HG03066 (cell line): ENCODE measurements at regions not wholly inside any gene's neighbourhood (a gene's known extent, or its start where the extent isn't known, plus 50 kb on each side); places are given as distances from the start of the nearest gene placed in this dataset.
"Not testable (repeated sequence)": the region's sequence is repeated elsewhere in the genome, so short reads cannot be mapped to it uniquely, and the experiment has no call there.

Source experiments
- ATAC-seq: cut with Tn5 transposase; IDR thresholded peaks from one replicate; pipeline ENCODE4 v1.9.1; 2021; ENCODE audit warnings: low read depth; ENCODE audit not compliant: unreplicated experiment

DNA sequence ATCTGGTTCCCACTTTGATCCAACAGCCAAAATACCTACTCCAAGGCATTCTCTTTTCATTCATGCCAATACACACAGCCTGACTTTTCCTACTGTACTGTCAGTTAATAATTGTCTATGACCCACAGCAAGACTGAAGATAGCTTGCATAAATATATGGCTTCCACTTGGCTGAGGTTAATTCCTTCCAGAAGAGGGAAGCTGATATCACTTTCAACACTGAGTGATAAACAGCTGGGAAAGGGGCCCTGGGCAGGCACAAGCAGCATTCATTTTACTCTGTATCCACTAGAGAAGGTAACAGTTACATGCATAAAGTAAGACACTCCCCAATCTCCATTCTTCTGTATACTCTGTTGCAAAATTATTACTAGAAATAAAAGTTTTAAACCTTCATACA, 200.2 kb upstream of the UGT8 start:
- ATAC-seq, result no peak

GRCh38 chr4:114399105-114399504, 199.5 kb upstream of the UGT8 start:
- ATAC-seq, result no peak

- ATAC-seq, result no peak
These were observed 198.1 kb upstream of the UGT8 start for GRCh38 chr4:114400531-114400930.

DNA sequence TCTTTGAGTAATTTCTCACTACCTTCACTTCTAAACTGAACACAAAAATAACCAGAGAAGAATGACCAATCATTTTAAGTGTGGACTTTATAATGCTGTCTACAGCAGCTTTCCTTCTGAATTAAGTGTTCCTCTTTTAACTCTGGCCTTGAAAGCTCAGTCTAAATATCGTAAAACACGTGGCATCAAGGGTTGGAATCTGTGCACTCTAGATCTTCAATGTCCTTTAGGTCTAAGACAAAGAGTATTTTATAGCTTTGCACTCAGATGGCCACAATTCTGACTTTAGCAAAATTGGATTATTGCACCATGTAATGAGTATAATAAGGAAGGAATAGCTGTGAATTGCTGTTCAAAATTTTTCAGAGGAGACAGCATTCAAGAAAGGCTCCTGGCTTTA, 197.1 kb upstream of the UGT8 start:
- no peak for ATAC-seq

GRCh38 chr4:114417214-114417613, 181.4 kb upstream of the UGT8 start:
- no peak for ATAC-seq

DNA sequence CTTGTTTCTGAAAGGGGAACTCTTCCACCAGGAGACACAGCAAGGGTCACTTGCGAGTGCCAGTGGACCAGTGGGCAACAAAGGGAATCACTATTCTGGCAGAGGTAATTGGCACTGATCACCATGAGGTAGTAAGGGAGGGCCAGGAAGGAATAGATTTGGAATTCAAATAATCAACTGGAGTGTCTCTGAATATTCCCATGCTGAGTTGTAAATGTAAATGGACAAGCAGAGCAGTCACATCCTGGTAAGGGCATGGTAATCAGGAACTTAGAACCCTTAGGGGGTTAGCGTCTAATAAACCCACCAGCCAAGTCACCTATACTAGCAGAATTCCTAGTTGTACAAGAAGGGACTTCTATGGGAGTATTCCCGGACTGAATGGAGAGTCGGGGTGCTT, 178.5 kb upstream of the UGT8 start:
- no peak for ATAC-seq

DNA sequence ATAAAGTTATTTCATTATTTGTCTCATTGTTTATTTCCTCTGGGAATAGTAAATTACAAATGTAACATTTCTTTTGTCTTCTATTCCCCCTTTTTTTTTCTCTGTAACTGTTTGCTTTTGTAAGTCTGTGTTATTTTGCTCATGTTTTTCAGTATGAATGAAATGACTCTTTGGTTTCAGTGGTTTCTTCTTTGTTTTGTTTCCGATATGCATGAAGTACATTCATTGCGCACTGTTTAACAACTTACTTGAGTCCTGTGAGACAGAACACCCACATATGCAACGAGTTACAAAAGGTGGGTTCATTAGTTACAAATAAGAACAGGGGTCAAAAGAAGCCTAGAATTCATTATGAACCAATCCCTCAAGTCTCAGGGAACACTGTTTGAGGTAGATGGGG, 175.0 kb upstream of the UGT8 start:
- ATAC-seq, result peak; percentile 97

GRCh38 chr4:114435116-114435515, 163.5 kb upstream of the UGT8 start:
- ATAC-seq, result no peak

GRCh38 chr4:114442856-114443255, 155.8 kb upstream of the UGT8 start:
- ATAC-seq, result no peak

DNA sequence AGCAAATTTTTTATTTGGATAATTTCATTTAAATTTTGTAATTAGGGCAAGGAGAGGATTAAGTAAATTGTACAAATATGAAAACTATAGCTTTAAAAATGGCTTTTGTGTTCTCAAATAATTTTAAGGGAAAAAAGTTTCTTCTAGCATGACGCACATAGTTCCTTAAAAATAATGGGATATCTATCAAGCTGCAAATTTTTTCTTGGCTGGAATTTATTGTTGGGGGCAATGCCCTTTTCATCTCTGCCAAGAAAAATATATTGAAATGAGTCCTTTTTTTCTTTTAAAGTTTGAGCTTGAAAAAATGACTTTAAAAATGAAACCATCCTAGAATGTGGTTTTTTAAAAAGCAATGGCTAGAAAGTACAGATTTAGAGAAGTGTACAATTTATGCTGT, 154.4 kb upstream of the UGT8 start:
- no peak for ATAC-seq

DNA sequence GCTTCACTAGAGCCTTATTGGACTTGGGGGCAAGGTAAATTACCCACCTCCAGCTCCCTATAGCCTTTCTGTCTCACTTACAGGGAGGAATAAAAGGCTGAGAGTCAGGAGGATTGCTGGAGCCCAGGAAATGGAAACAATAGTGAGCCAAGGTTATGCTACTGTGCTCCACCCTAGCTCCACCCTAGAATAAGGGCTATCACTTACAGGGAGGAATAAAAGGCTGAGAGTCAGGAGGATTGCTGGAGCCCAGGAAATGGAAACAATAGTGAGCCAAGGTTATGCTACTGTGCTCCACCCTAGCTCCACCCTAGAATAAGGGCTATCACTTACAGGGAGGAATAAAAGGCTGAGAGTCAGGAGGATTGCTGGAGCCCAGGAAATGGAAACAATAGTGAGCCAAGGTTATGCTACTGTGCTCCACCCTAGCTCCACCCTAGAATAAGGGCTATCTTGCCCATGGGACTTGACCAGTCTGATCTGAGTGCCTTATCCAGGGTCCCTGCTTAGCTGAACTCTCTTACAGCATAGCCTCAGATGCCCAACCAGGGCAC, 150.6 kb upstream of the UGT8 start:
- not testable (repeated sequence) for ATAC-seq

GRCh38 chr4:114458728-114459127, 139.9 kb upstream of the UGT8 start:
- no peak for ATAC-seq

GRCh38 chr4:114464726-114465272, 133.8 kb upstream of the UGT8 start:
- no peak for ATAC-seq

DNA sequence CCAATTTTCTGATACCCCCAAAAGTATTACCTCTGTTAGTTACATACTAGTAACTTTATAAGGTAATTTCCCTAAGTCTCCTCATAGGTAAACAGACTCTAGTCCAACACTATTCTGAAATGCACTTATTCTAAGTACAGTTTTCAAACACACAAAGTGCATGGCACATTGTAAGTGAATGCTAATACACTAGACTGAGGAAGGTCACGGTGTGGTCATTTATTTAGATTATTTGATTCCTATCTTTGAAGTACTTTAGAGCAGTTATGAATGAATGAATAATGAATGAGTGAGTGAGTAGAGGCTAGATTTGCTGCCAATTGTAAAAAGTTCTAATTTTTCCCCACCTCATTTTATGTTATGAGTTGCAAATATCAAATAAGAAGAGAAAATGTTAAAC, 132.8 kb upstream of the UGT8 start:
- no peak for ATAC-seq

GRCh38 chr4:114466299-114466698, 132.3 kb upstream of the UGT8 start:
- ATAC-seq, result no peak

GRCh38 chr4:114472269-114473032, 126.2 kb upstream of the UGT8 start:
- ATAC-seq, result no peak

DNA sequence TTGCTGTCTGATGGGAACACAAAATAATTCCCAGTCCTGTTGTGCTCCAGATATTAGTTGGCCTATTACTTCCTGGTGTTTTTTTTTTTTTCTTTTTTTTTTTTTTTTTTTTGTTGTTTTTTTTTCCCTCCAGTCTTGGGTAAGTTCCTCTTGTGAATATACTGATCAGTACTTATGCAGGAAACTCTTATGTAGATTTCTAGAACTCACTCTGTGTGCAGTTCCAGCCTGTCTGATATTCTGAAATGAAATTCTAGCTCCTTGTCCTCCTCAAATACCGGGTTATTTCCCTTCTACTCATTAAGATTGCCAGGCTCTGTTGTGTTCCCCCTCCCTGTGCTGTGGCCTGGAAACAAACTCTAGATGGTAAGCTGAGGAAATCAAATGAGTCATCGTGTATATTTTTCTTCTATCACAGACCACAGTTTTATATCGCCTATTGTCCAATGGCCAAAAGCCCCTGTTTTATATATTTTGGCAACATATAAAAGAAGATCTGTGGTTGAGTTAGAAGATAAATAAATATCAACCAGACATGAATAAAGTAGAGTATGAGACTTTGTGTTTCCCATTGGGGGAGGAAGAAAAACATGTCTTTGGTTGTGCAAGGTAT, 124.3 kb upstream of the UGT8 start:
- ATAC-seq, result no peak

GRCh38 chr4:114476310-114476709, 122.3 kb upstream of the UGT8 start:
- ATAC-seq, result no peak

DNA sequence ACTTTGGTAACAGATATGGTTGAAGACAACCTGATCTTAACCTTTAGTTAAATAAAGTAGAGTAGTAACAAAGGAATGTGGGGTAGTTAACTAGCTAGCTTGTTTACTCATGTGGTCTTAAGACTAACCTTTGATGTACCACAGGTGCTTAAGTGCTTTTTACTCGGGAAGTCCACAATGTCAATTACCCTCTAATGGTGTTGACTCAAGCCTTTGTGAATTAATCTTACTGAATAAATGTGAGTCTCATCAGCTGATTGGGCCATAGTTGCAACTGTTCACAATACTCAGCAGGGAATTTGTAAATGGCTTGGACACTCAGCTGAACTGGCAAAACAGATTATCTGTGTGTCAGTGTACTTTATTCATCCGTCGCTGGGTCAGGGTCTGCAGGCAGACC, 119.0 kb upstream of the UGT8 start:
- ATAC-seq, result no peak

- no peak for ATAC-seq
These were observed 116.8 kb upstream of the UGT8 start for GRCh38 chr4:114481856-114482255.

GRCh38 chr4:114487101-114487500, 111.5 kb upstream of the UGT8 start:
- no peak for ATAC-seq
